ENCODE measurements at regions not wholly inside any gene's neighbourhood (a gene's known extent, or its start where the extent isn't known, plus 50 kb on each side); places are given as distances from the start of the nearest gene placed in this dataset.

DNA sequence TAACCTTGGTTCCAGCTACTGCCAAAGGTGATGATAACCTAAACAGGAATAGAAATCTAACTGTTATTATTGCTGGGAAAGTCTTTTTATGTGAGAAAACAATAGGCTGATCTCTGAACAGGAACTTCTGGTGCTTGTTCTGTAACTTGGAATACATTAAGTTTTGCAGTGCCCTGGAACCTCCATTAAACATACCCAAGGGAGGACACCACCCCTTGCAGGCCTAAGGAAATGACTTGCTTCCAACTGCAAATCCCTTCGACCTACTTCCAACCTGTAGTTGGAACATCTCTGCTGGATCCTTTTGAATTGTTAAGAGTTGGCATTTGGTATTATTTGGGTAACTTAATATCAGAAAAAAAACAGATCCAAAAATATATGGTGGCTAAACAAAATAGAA lies 188.4 kb upstream of the API5 start:
- Mint-ChIP-seq H3K27ac (no peak overlapping the region), H3K27me3 (no peaks in the 10 kb centered on the region), H3K4me3 (no peak overlapping the region), H3K9me3 (no peaks in the 10 kb centered on the region), H3K4me1 (ENCODE audit: unreplicated experiment) (peaks cover 4% of the 10 kb centered on the region), H3K36me3 (no peaks in the 10 kb centered on the region)
- TF ChIP-seq, protein P1, sequence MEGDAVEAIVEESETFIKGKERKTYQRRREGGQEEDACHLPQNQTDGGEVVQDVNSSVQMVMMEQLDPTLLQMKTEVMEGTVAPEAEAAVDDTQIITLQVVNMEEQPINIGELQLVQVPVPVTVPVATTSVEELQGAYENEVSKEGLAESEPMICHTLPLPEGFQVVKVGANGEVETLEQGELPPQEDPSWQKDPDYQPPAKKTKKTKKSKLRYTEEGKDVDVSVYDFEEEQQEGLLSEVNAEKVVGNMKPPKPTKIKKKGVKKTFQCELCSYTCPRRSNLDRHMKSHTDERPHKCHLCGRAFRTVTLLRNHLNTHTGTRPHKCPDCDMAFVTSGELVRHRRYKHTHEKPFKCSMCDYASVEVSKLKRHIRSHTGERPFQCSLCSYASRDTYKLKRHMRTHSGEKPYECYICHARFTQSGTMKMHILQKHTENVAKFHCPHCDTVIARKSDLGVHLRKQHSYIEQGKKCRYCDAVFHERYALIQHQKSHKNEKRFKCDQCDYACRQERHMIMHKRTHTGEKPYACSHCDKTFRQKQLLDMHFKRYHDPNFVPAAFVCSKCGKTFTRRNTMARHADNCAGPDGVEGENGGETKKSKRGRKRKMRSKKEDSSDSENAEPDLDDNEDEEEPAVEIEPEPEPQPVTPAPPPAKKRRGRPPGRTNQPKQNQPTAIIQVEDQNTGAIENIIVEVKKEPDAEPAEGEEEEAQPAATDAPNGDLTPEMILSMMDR (conservative IDR thresholded peaks at IDR 0.05): no peak
- DNase-seq (ENCODE audit: extremely low spot score, unreplicated experiment): no peak

DNA sequence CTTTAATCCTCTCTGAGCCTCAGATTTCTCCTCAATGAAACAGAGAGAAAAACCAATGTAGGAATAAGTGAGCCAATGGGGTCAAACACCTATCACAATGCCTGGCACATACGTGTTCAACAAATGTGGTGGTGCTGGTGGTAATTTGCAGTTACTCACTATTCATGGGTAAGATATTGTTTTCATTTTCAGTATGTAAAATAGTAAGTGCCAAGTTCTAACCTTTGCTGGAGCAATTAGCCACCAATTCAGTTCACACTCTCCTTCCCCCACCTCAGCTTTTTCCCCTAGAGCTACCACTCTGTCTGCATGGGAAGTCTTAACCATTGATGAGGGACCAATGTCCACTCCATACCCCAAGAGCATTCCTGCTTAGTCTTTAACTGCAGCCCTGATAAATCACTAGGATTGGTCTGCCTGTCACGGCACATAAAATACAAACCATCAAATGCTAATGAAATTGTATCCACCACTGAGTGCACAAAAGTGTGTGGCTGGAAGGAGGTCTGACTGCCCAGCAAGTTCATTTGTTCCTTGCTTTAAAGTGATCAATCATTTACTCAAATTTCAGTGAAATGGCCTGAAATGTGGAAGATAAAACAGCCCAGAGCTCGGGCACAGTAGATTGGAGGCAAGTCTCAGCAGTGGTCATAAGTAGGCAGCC lies 187.4 kb upstream of the API5 start:
- Mint-ChIP-seq H3K27me3 (no peaks in the 10 kb centered on the region), H3K9me3 (peaks cover 3% of the 10 kb centered on the region), H3K4me1 (ENCODE audit: unreplicated experiment) (peaks cover 4% of the 10 kb centered on the region), H3K4me3 (no peak overlapping the region), H3K36me3 (no peaks in the 10 kb centered on the region), H3K27ac (no peak overlapping the region)
- TF ChIP-seq, protein P1 (conservative IDR thresholded peaks at IDR 0.05): no peak
- DNase-seq (ENCODE audit: extremely low spot score, unreplicated experiment): no peak

DNA sequence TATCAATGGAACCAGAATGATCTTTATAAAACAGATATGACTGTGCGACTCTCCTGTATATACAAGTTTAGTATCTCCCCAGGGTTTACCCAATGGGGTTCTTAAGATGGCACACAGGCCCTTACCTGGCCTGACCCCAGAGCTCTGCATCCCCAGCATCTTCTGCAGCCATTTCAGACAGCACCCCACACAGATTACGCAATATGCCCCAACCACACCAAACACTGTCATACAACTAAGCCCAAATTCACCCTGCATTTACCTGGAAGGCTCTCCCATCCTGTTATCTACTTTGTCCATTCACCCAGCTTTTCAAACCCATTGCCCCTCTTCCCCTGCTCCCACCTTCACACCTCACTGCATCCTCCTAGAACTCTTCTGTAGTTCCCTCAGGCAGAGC lies 182.5 kb upstream of the API5 start:
- TF ChIP-seq, protein P1 (conservative IDR thresholded peaks at IDR 0.05): no peak
- Mint-ChIP-seq H3K36me3 (no peaks in the 10 kb centered on the region), H3K4me3 (no peak overlapping the region), H3K27me3 (no peaks in the 10 kb centered on the region), H3K4me1 (ENCODE audit: unreplicated experiment) (peaks cover 8% of the 10 kb centered on the region), H3K9me3 (peaks cover 9% of the 10 kb centered on the region), H3K27ac (no peak overlapping the region)
- no peak for DNase-seq (ENCODE audit: extremely low spot score, unreplicated experiment)

DNA sequence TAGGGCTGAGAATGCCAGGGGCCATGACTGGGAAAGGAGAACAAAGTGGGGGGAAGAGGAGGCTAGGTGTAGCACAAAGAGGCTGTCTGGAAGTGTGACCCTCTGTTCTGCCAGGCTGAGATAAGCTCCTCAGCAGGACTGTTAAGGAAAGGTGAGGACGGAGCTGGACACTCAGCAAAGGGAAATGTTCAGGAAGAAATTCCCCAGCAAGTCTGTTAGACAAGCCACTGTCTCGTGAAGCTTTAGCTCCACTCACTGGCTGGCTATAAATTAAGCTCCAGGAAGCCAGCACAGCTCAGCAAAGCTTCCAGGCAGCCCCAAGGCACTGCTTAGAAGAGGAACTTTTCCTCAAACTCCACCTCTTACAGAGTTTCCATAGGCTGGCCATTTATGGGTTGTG lies 181.2 kb upstream of the API5 start:
- Mint-ChIP-seq H3K27me3 (no peaks in the 10 kb centered on the region), H3K36me3 (no peaks in the 10 kb centered on the region), H3K27ac (no peak overlapping the region), H3K4me3 (no peak overlapping the region), H3K4me1 (ENCODE audit: unreplicated experiment) (peaks cover 4% of the 10 kb centered on the region), H3K9me3 (peaks cover 9% of the 10 kb centered on the region)
- TF ChIP-seq, protein P1 (conservative IDR thresholded peaks at IDR 0.05): peak; percentile 47
- no peak for DNase-seq (ENCODE audit: extremely low spot score, unreplicated experiment)

DNA sequence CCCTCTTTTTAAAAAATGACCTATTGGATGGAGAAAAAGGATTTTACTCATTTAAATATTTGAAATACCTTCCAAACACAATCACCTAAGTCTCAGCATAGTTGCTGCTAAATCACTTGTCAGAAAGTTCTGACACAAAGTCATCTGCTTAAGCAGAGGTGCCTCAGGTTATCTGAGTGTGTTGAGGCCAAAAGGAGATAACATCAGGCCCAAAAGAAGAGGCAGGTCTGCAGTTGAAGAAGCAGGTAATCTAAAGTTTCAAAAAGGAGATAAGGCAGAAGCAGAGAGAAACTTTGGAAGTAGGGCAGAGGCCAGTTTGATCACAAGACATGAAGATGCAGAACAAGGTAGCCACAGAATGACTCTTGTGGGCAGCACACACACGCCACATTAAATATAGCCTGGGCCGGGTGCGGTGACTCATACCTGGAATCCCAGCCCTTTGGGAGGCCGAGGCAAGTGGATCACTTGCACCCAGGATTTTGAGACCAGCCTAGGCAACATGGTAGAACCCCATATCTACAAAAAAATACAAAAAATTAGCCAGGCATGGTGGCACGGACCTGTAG lies 175.7 kb upstream of the API5 start:
- no peak overlapping the region for H3K4me3 Mint-ChIP-seq
- H3K36me3 Mint-ChIP-seq: no peaks in the 10 kb centered on the region
- H3K9me3 Mint-ChIP-seq: peaks cover 5% of the 10 kb centered on the region
- no peaks in the 10 kb centered on the region for H3K4me1 Mint-ChIP-seq (ENCODE audit: unreplicated experiment)
- no peak overlapping the region for H3K27ac Mint-ChIP-seq
- TF ChIP-seq, protein P1 (conservative IDR thresholded peaks at IDR 0.05): no peak
- no peaks in the 10 kb centered on the region for H3K27me3 Mint-ChIP-seq
- no peak for DNase-seq (ENCODE audit: extremely low spot score, unreplicated experiment)
